ENCODE measurements at regions not wholly inside any gene's neighbourhood (a gene's known extent, or its start where the extent isn't known, plus 50 kb on each side); places are given as distances from the start of the nearest gene placed in this dataset.
"Not testable (repeated sequence)": the region's sequence is repeated elsewhere in the genome, so short reads cannot be mapped to it uniquely, and the experiment has no call there.

GRCh38 chr2:53610260-53610659 is 157.3 kb upstream of the CHAC2 start:
- Histone ChIP-seq H3K79me2 (ENCODE audit: control insufficient read depth, low read length) (no peaks in the 10 kb centered on the region), H3K36me3 (ENCODE audit: control insufficient read depth, low read length) (no peaks in the 10 kb centered on the region), H4K20me1 (ENCODE audit: control insufficient read depth, insufficient read depth, low read depth, low read length) (no peaks in the 10 kb centered on the region), H3K4me3 (ENCODE audit: low read length) (no peak overlapping the region), H3K9me3 (ENCODE audit: control insufficient read depth, insufficient read depth, low read length) (no peaks in the 10 kb centered on the region), H3K4me2 (ENCODE audit: low read length) (no peak overlapping the region), H3F3A (ENCODE audit: control insufficient read depth, insufficient read depth) (no peaks in the 10 kb centered on the region), H3K9me2 (replicated peaks; ENCODE audit: control insufficient read depth, low read length) (no peaks in the 10 kb centered on the region), H3K4me1 (ENCODE audit: control insufficient read depth, low read length) (no peaks in the 10 kb centered on the region), H3K27me3 (ENCODE audit: control insufficient read depth, low read length) (no peaks in the 10 kb centered on the region), H3K27ac (ENCODE audit: low read depth, low read length) (no peak overlapping the region)
- TF ChIP-seq EZH2phosphoT487 (IDR thresholded peaks at IDR 0.05; ENCODE audit: borderline replicate concordance, low read length), result no peak
- TF ChIP-seq CTCF (IDR thresholded peaks at IDR 0.05; ENCODE audit: low read depth, low read length, poor library complexity, severe bottlenecking), result no peak

GRCh38 chr2:53609551-53609950 is 158.1 kb upstream of the CHAC2 start:
- no peaks in the 10 kb centered on the region for H3K9me3 ChIP-seq (ENCODE audit: control insufficient read depth, insufficient read depth, low read length)
- no peak for TF ChIP-seq CTCF (IDR thresholded peaks at IDR 0.05; ENCODE audit: low read depth, low read length, poor library complexity, severe bottlenecking)
- TF ChIP-seq EZH2phosphoT487 (IDR thresholded peaks at IDR 0.05; ENCODE audit: borderline replicate concordance, low read length), result no peak
- no peak overlapping the region for H3K4me3 ChIP-seq (ENCODE audit: low read length)
- no peaks in the 10 kb centered on the region for H4K20me1 ChIP-seq (ENCODE audit: control insufficient read depth, insufficient read depth, low read depth, low read length)
- no peaks in the 10 kb centered on the region for H3F3A ChIP-seq (ENCODE audit: control insufficient read depth, insufficient read depth)
- no peaks in the 10 kb centered on the region for H3K27me3 ChIP-seq (ENCODE audit: control insufficient read depth, low read length)
- H3K4me1 ChIP-seq (ENCODE audit: control insufficient read depth, low read length), result no peaks in the 10 kb centered on the region
- no peaks in the 10 kb centered on the region for H3K36me3 ChIP-seq (ENCODE audit: control insufficient read depth, low read length)
- H3K9me2 ChIP-seq (replicated peaks; ENCODE audit: control insufficient read depth, low read length), result no peaks in the 10 kb centered on the region
- no peak overlapping the region for H3K27ac ChIP-seq (ENCODE audit: low read depth, low read length)
- H3K79me2 ChIP-seq (ENCODE audit: control insufficient read depth, low read length), result no peaks in the 10 kb centered on the region
- H3K4me2 ChIP-seq (ENCODE audit: low read length), result no peak overlapping the region

- Histone ChIP-seq H4K20me1 (ENCODE audit: control insufficient read depth, insufficient read depth, low read depth, low read length) (no peaks in the 10 kb centered on the region), H3K9me3 (ENCODE audit: control insufficient read depth, insufficient read depth, low read length) (no peaks in the 10 kb centered on the region), H3K36me3 (ENCODE audit: control insufficient read depth, low read length) (no peaks in the 10 kb centered on the region), H3K9me2 (replicated peaks; ENCODE audit: control insufficient read depth, low read length) (no peaks in the 10 kb centered on the region), H3K4me3 (ENCODE audit: low read length) (no peak overlapping the region), H3K27me3 (ENCODE audit: control insufficient read depth, low read length) (no peaks in the 10 kb centered on the region), H3F3A (ENCODE audit: control insufficient read depth, insufficient read depth) (no peaks in the 10 kb centered on the region), H3K79me2 (ENCODE audit: control insufficient read depth, low read length) (no peaks in the 10 kb centered on the region), H3K4me1 (ENCODE audit: control insufficient read depth, low read length) (no peaks in the 10 kb centered on the region), H3K4me2 (ENCODE audit: low read length) (no peak overlapping the region), H3K27ac (ENCODE audit: low read depth, low read length) (no peak overlapping the region)
- TF ChIP-seq CTCF (IDR thresholded peaks at IDR 0.05; ENCODE audit: low read depth, low read length, poor library complexity, severe bottlenecking), result no peak
- no peak for TF ChIP-seq EZH2phosphoT487 (IDR thresholded peaks at IDR 0.05; ENCODE audit: borderline replicate concordance, low read length)
Measured at GRCh38 chr2:53608293-53608692, 159.3 kb upstream of the CHAC2 start.

- no peaks in the 10 kb centered on the region for H3K9me2 ChIP-seq (replicated peaks; ENCODE audit: control insufficient read depth, low read length)
- TF ChIP-seq EZH2phosphoT487 (IDR thresholded peaks at IDR 0.05; ENCODE audit: borderline replicate concordance, low read length) (no peak), CTCF (IDR thresholded peaks at IDR 0.05; ENCODE audit: low read depth, low read length, poor library complexity, severe bottlenecking) (no peak)
- H3K27me3 ChIP-seq (ENCODE audit: control insufficient read depth, low read length), result no peaks in the 10 kb centered on the region
- H3K79me2 ChIP-seq (ENCODE audit: control insufficient read depth, low read length), result no peaks in the 10 kb centered on the region
- H3K27ac ChIP-seq (ENCODE audit: low read depth, low read length), result no peak overlapping the region
- no peaks in the 10 kb centered on the region for H3K36me3 ChIP-seq (ENCODE audit: control insufficient read depth, low read length)
- no peaks in the 10 kb centered on the region for H3K4me1 ChIP-seq (ENCODE audit: control insufficient read depth, low read length)
- no peaks in the 10 kb centered on the region for H3F3A ChIP-seq (ENCODE audit: control insufficient read depth, insufficient read depth)
- no peak overlapping the region for H3K4me2 ChIP-seq (ENCODE audit: low read length)
- H3K9me3 ChIP-seq (ENCODE audit: control insufficient read depth, insufficient read depth, low read length), result no peaks in the 10 kb centered on the region
- H4K20me1 ChIP-seq (ENCODE audit: control insufficient read depth, insufficient read depth, low read depth, low read length), result no peaks in the 10 kb centered on the region
- no peak overlapping the region for H3K4me3 ChIP-seq (ENCODE audit: low read length)
Measured at GRCh38 chr2:53600815-53601214, 166.8 kb upstream of the CHAC2 start.

- H3K4me3 ChIP-seq (ENCODE audit: low read length); H3K9me2 ChIP-seq (replicated peaks; ENCODE audit: control insufficient read depth, low read length); H3K27ac ChIP-seq (ENCODE audit: low read depth, low read length); H3K27me3 ChIP-seq (ENCODE audit: control insufficient read depth, low read length); H3K9me3 ChIP-seq (ENCODE audit: control insufficient read depth, insufficient read depth, low read length); H3K36me3 ChIP-seq (ENCODE audit: control insufficient read depth, low read length); H3F3A ChIP-seq (ENCODE audit: control insufficient read depth, insufficient read depth); H3K4me1 ChIP-seq (ENCODE audit: control insufficient read depth, low read length); H4K20me1 ChIP-seq (ENCODE audit: control insufficient read depth, insufficient read depth, low read depth, low read length); H3K4me2 ChIP-seq (ENCODE audit: low read length); H3K79me2 ChIP-seq (ENCODE audit: control insufficient read depth, low read length): not testable (repeated sequence)
Measured at GRCh38 chr2:53586733-53587612, 180.6 kb upstream of the CHAC2 start.

Measured in DOHH2 (cell line).